HG03442 (cell line): ENCODE measurements at regions not wholly inside any gene's neighbourhood (a gene's known extent, or its start where the extent isn't known, plus 50 kb on each side); places are given as distances from the start of the nearest gene placed in this dataset.
"Not testable (repeated sequence)": the region's sequence is repeated elsewhere in the genome, so short reads cannot be mapped to it uniquely, and the experiment has no call there.

ENCODE experiments used
- ATAC-seq: cut with Tn5 transposase; IDR thresholded peaks from one replicate; pipeline ENCODE4 v1.9.1; 2021; ENCODE audit warnings: mild to moderate bottlenecking, moderate library complexity; ENCODE audit not compliant: unreplicated experiment

- ATAC-seq, result no peak
These were observed 766.5 kb downstream of the NTRK3 start for GRCh38 chr15:87489902-87490665.

DNA sequence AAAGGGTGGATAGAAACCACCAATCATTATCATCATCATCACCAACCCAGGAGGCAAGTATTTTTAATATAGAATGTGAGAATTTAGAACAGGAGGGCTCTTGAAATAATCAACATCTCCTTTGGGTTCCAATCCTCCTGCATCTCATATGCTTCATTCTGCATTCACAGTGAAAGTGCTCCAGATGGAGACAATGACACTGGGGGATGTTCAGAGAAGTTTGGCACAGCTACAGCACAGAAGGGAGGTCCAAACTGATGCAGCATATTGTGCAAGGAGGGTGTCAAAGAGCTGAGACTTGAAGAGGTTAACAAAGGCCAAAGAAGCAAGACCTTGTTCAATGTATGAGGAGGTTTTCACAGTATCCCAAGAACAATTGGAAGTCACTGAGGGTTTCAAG, 767.1 kb downstream of the NTRK3 start:
- no peak for ATAC-seq

GRCh38 chr15:87487484-87487883, 769.1 kb downstream of the NTRK3 start:
- no peak for ATAC-seq

DNA sequence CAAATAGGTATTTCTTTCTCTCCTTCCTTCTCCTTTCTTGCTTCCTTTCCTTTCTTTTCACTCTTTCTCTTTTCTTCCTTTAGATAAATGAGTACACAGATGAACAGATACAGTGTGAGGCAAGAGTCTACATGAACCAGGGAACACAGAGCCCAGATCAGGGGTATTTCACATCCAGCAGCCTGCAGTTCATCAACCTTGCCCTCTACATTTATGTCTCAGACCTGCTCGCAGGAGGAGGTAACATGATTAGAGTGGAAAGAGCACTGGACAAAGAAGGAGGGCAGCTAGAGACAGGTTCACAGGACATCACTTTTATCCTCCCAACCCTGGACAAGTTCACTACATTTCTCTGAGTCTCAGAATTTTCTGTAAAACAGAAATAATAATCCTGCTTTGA, 773.1 kb downstream of the NTRK3 start:
- ATAC-seq, result no peak

DNA sequence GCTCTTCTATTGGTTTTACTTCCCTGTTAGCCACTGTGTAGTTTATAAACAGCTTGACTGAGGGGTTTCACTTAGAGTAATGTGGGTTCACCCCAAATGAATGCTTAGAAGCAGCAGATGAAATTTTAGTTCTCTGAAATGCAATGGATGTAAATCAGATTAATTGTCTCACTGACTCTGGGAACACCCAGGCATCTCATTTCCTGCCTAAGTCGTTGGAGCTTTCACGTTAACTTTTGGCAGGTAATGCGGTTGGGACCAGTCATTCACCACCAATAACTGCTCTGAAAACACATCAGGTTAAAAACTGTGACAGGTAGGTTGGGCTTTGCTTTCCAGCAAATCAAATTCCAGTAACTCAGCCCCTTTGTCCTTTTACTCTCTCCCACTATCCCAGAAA, 775.4 kb downstream of the NTRK3 start:
- no peak for ATAC-seq

- ATAC-seq, result no peak
These were observed 777.9 kb downstream of the NTRK3 start for GRCh38 chr15:87478687-87479072.

- ATAC-seq, result no peak
These were observed 778.5 kb downstream of the NTRK3 start for GRCh38 chr15:87477737-87478686.

DNA sequence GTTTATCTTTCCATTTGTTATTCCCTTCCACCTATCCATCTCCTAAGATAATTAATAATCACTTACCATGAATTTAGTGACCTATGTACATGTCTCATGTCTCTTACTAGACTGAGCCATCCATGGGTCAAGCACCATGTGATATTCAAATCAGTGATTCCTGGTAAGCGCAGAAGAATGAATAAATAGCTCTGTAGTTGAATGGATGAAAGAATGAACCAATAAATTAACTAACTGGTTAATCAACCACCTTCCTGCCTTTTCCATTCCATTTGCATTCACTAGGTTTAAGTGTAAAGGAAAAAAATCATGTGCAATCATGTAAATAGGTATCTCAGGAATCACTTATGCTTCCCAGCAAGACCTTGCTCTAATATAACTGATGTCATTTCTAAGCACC, 779.5 kb downstream of the NTRK3 start:
- ATAC-seq, result no peak

DNA sequence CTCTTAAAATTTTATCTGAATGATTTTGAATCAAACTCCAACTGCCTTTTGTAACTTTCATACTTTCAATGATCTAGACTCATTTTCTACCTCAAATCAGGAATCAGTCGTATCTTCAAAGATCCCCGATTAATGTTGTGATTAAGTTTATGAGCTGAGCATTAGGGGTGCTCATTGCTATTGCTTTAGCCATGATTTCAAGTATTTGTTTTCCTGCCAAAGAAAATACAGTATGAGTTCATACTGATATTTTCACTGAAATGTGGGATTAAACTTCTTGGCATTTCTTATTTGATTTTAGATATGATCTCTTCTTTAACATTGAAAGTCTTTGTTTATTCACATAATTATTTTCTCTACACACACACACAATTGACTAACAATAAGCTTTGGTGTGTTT, 785.6 kb downstream of the NTRK3 start:
- ATAC-seq, result no peak

DNA sequence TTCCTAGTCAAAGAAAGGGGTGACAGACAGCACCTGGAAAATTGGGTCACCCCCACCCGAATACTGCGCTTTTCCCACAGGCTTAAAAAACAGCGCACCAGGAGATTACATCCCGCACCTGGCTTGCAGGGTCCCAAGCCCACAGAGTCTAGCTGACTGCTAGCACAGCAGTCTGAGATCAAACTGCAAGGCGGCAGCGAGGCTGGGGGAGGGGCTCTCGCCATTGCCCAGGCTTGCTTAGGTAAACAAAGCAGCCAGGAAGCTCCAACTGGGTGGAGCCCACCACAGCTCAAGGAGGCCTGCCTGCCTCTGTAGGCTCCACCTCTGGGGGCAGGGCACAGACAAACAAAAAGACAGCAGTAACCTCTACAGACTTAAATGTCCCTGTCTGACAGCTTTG, 792.6 kb downstream of the NTRK3 start:
- not testable (repeated sequence) for ATAC-seq

DNA sequence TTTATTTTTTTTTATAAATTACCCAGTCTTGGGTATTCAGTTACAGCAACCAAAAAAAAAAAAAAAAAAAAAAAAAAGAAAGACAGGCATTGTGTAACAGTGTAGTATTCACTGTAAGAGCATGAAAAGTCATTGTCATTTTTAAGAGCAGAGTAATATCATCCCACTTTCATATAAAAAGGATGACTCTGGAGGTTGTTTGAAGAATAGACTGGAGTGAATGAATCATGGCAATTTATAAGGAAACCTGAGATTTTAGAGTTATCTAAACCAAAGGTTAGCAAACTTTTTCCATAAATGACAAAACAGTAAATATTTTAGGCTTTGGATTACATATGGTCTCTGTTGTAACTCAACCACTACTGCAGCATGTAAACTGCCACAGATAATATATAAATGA, 794.9 kb downstream of the NTRK3 start:
- no peak for ATAC-seq

- no peak for ATAC-seq
These were observed 801.7 kb downstream of the NTRK3 start for GRCh38 chr15:87454860-87455259.

DNA sequence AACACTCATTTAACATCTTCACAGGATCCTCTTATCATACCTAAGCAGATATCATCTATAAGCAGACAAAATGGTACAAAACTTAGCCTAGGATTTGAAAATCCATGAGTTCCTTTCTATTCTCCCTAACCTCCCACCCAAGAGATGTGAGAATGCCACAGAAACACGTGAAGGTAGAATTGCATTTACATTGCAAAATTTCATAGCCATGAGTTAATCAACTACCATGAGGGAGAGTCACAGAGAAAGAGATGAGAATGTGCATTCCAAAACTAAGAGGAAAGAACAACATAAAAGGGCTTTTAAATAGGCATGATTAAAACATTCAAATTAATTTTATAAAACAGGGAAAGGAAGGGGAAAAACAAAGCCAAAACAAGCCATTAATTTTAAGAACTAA, 806.2 kb downstream of the NTRK3 start:
- ATAC-seq, result no peak

DNA sequence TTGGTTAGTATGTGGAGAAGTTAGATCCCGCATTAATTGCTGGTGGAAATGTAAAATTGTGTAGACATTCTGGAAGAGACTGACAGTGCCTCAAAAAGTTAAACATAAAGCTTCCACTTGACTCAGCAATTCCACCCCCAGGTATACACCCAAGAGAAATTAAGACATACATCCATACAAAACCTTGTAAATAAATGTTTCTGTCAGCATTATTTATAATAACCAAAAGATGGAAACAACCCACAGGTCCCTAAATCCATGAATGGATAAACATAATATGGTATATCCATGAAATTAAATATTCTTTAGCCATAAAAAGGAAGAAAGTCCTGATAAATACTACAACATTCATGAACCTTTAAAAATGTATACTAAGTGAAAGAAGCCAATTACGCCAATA, 817.4 kb downstream of the NTRK3 start:
- ATAC-seq, result no peak

- no peak for ATAC-seq
These were observed 822.7 kb downstream of the NTRK3 start for GRCh38 chr15:87433871-87434270.

GRCh38 chr15:87429754-87430153, 826.8 kb downstream of the NTRK3 start:
- no peak for ATAC-seq

DNA sequence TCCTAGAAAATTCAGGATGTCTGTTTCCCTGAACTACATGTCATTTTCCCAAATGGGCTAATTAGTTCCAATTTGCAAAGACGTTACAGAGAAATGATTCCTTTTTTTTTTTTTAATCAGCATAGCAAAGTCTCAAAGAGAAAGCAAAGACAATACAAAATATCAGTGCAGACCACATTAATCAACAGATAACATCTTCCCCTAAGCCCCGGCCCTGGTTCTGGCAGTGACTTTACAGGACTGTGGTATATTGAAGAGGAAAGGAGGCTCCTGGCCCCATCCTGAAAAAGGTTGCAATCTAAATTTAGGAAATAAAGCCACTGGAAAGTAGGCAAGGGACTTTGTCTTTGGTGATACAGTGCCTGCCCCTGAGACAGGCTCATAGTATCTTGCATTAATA, 836.5 kb downstream of the NTRK3 start:
- ATAC-seq, result no peak

DNA sequence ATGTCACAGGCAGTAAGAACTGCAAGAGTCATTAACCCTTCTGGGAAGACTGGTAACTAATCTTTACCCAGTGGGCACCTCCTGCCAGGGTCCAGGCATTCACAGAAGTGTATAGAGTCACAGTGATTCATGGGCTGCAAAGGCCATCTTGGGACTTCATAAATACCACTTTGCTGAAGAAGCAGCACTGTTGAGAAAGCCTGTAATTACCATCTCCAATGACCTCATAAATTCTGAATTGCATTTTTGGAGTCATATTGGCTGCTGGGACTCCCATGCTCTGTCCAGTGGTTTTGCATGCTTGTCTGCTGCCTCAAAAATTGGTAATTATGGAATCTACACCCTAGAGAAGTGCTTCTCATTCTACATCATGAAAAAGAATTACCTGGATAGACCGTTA, 837.2 kb downstream of the NTRK3 start:
- ATAC-seq, result no peak

DNA sequence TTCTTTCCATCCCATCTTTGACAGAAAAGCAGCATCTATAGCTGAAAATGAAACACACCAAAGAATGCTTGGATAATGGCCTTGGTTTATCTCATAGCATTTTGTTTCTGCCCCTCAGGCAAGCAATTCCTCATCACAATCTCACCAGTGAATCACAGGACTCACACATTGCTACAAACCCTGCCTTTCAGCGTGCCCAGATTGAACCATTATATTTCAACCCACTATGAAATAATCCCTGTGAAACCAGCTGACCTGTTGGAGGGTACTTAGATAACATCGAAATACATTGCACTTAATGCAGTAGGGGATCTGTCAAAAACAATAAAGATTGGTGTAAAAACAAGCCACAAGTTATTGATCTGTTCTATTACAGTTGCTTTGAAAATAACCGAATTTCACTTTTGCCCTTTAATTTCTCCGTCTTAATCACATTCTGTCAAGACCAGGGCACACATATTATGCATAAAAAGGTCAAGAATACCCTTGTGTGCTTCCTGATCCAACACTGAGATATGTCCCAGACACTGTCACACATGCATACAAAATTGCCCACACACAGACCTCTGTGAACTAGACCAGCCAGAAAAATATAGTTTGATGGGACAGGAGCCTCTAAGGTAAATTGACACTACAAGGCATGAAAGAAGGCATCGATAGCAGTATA, 839.8 kb downstream of the NTRK3 start:
- no peak for ATAC-seq

GRCh38 chr15:87408902-87409301, 847.6 kb downstream of the NTRK3 start:
- ATAC-seq, result no peak

DNA sequence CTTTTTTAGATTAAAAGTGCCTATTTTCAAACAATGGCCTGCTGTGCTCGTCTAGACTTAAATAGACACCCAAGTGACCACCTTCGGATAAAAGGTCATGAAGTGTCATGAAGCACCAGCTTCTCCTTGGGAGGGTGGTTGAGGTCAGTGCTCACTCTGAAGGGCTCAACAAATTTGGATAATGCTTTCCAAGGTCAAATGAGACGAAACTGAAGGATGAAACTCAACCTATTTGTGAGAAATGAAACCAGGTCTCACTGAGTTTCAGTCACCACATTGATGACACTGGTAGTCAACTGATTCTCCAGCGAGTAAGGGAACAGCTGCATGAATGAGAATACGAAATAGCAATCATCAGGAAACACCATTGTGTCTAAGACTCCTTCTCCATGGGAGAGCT, 852.6 kb downstream of the NTRK3 start:
- no peak for ATAC-seq

GRCh38 chr15:87401973-87402372, 854.6 kb downstream of the NTRK3 start:
- no peak for ATAC-seq
